H9 (cell line): ENCODE measurements at regions not wholly inside any gene's neighbourhood (a gene's known extent, or its start where the extent isn't known, plus 50 kb on each side); places are given as distances from the start of the nearest gene placed in this dataset.

Experiments
- DNase-seq: peaks from one replicate; pipeline ENCODE4 v3.0.0-alpha.2; 2017
- H2AFZ ChIP-seq: one replicate; pipeline ENCODE4 v1.6.1; 2013; ENCODE audit warnings: mild to moderate bottlenecking, low read length, control low read depth, moderate library complexity
- H2AK5ac ChIP-seq: 2 replicates; pipeline ENCODE4 v1.6.1; 2013; ENCODE audit warnings: low read length, control low read depth, mixed read lengths; ENCODE audit not compliant: insufficient read length
- H2BK120ac ChIP-seq: one replicate; pipeline ENCODE4 v1.6.1; 2013; ENCODE audit warnings: low read depth, mild to moderate bottlenecking, low read length, control low read depth, inconsistent platforms; ENCODE audit not compliant: poor library complexity, severe bottlenecking
- H2BK12ac ChIP-seq: 2 replicates; pipeline ENCODE4 v1.6.1; 2013; ENCODE audit warnings: low read length, control low read depth, mixed read lengths, low read depth; ENCODE audit not compliant: insufficient read length
- H2BK15ac ChIP-seq: 2 replicates; pipeline ENCODE4 v1.6.1; 2013; ENCODE audit warnings: low read depth, low read length, control low read depth
- H2BK20ac ChIP-seq: one replicate; pipeline ENCODE4 v1.6.1; 2013; ENCODE audit warnings: low read depth, mild to moderate bottlenecking, low read length, control low read depth, inconsistent platforms; ENCODE audit not compliant: poor library complexity, severe bottlenecking
- H2BK5ac ChIP-seq: 2 replicates; pipeline ENCODE4 v1.6.1; 2013; ENCODE audit warnings: low read length, control low read depth, mixed read lengths; ENCODE audit not compliant: insufficient read length
- H3K14ac ChIP-seq: 2 replicates; pipeline ENCODE4 v1.6.1; 2013; ENCODE audit warnings: low read length, control low read depth; ENCODE audit not compliant: insufficient read depth
- H3K18ac ChIP-seq: 2 replicates; pipeline ENCODE4 v1.6.1; 2013; ENCODE audit warnings: low read depth, mild to moderate bottlenecking, mixed read lengths, low read length, control low read depth; ENCODE audit not compliant: insufficient read length
- H3K23ac ChIP-seq: 2 replicates; pipeline ENCODE4 v1.6.1; 2013; ENCODE audit warnings: low read length, control low read depth, mixed read lengths, low read depth; ENCODE audit not compliant: insufficient read length
- H3K23me2 ChIP-seq: 2 replicates; pipeline ENCODE4 v1.6.1; 2013; ENCODE audit warnings: low read depth, mild to moderate bottlenecking, mixed read lengths, low read length, control low read depth; ENCODE audit not compliant: insufficient read length, poor library complexity, severe bottlenecking
- H3K27ac ChIP-seq: 2 replicates; pipeline ENCODE4 v1.5.1; 2013; ENCODE audit warnings: low read length, control low read depth, mixed read lengths, low read depth; ENCODE audit not compliant: insufficient read length
- H3K27me3 ChIP-seq: 2 replicates; pipeline ENCODE4 v1.6.1; 2013; ENCODE audit warnings: low read length, control low read depth, inconsistent platforms; ENCODE audit not compliant: insufficient read depth
- H3K4ac ChIP-seq: 2 replicates; pipeline ENCODE4 v1.6.1; 2013; ENCODE audit warnings: low read depth, mild to moderate bottlenecking, control low read depth, inconsistent platforms, low read length, moderate library complexity
- H3K4me1 ChIP-seq: 2 replicates; pipeline ENCODE4 v1.6.1; 2013; ENCODE audit warnings: low read length, control low read depth, inconsistent platforms; ENCODE audit not compliant: insufficient read depth
- H3K4me2 ChIP-seq: 2 replicates; pipeline ENCODE4 v1.6.1; 2013; ENCODE audit warnings: low read length, control low read depth, mixed read lengths; ENCODE audit not compliant: insufficient read length, insufficient read depth
- H3K56ac ChIP-seq: 2 replicates; pipeline ENCODE4 v1.6.1; 2013; ENCODE audit warnings: low read depth, mild to moderate bottlenecking, mixed read lengths, low read length, control low read depth; ENCODE audit not compliant: insufficient read length
- H3K79me1 ChIP-seq: 2 replicates; pipeline ENCODE4 v1.6.1; 2013; ENCODE audit warnings: low read depth, mild to moderate bottlenecking, moderate library complexity, low read length, control low read depth, inconsistent platforms; ENCODE audit not compliant: insufficient read depth, poor library complexity, severe bottlenecking
- H3K79me2 ChIP-seq: 2 replicates; pipeline ENCODE4 v1.6.1; 2013; ENCODE audit warnings: low read length, control low read depth, inconsistent platforms; ENCODE audit not compliant: insufficient read depth
- H3K9ac ChIP-seq: 2 replicates; pipeline ENCODE4 v1.6.1; 2013; ENCODE audit warnings: low read length, control low read depth, mixed read lengths; ENCODE audit not compliant: insufficient read length; ENCODE audit errors: extremely low read depth
- H3K9me3 ChIP-seq: one replicate; pipeline ENCODE4 v1.6.1; 2013; ENCODE audit warnings: low read depth, low read length, inconsistent platforms; ENCODE audit not compliant: control insufficient read depth
- H3T11ph ChIP-seq: one replicate; pipeline ENCODE4 v1.6.1; 2013; ENCODE audit warnings: mild to moderate bottlenecking, low read length, control low read depth, inconsistent platforms
- H4K20me1 ChIP-seq: one replicate; pipeline ENCODE4 v1.6.1; 2013; ENCODE audit not compliant: control insufficient read depth, insufficient read length, insufficient read depth
- H4K5ac ChIP-seq: 2 replicates; pipeline ENCODE4 v1.6.1; 2013; ENCODE audit warnings: low read depth, mild to moderate bottlenecking, mixed read lengths, low read length, control low read depth; ENCODE audit not compliant: insufficient read length
- H4K8ac ChIP-seq: replicated peaks from 2 replicates; pipeline ENCODE4 v1.6.1; 2013; ENCODE audit warnings: low read length, control low read depth, mixed read lengths, low read depth; ENCODE audit not compliant: insufficient read length
- H4K91ac ChIP-seq: 2 replicates; pipeline ENCODE4 v1.6.1; 2013; ENCODE audit warnings: low read depth, mild to moderate bottlenecking, moderate library complexity, mixed read lengths, low read length, control low read depth; ENCODE audit not compliant: insufficient read length
- H3K27ac Mint-ChIP-seq, 3 experiments: 2 replicates in 2 of 3; 3 replicates in 1 of 3; pipeline ENCODE4 v1.8.0; 2020 to 2021; ENCODE audit warnings: mixed read lengths in 3 of 3, mild to moderate bottlenecking in 1 of 3, moderate library complexity in 1 of 3
- H3K27me3 Mint-ChIP-seq: 2 replicates; pipeline ENCODE4 v1.8.0; 2021; ENCODE audit warnings: low read depth, mild to moderate bottlenecking, moderate library complexity, mixed read lengths
- H3K36me3 Mint-ChIP-seq, 3 experiments: 2 replicates in 2 of 3; 3 replicates in 1 of 3; pipeline ENCODE4 v1.8.0; 2020 to 2021; ENCODE audit warnings: low read depth in 3 of 3, mixed read lengths in 3 of 3; ENCODE audit not compliant: insufficient read depth in 1 of 3
- H3K4me1 Mint-ChIP-seq, 2 experiments: 2 replicates each; pipeline ENCODE4 v1.8.0; 2020; ENCODE audit warnings: mixed read lengths in 2 of 2
- H3K4me3 Mint-ChIP-seq, 2 experiments: 2 replicates in 1 of 2; 3 replicates in 1 of 2; pipeline ENCODE4 v1.8.0; 2020 to 2021; ENCODE audit warnings: mild to moderate bottlenecking in 2 of 2, mixed read lengths in 2 of 2, moderate library complexity in 1 of 2
- H3K9me3 Mint-ChIP-seq, 2 experiments: 2 replicates in 1 of 2; 3 replicates in 1 of 2; pipeline ENCODE4 v1.8.0; 2020; ENCODE audit warnings: mild to moderate bottlenecking in 2 of 2, mixed read lengths in 2 of 2, moderate library complexity in 1 of 2
- WGBS: extraction: QIAGEN DNeasy Blood & Tissue Kit; methylation state at CpG from one replicate; pipeline ENCODE4 v1.1.7; 2013; ENCODE audit warnings: missing lambda C conversion rate, low lambda C conversion rate, mixed read lengths; ENCODE audit not compliant: insufficient read length; ENCODE audit errors: extremely low coverage; 5-methylcytosine and 5-hydroxymethylcytosine counted together
- TF ChIP-seq, protein P1 (sequence below): fragments of 200-600 bp; sonication (generic); conservative IDR thresholded peaks from 3 replicates; pipeline ENCODE4 v1.8.0; 2021; ENCODE audit warnings: antibody characterized with exemption, mild to moderate bottlenecking

DNA sequence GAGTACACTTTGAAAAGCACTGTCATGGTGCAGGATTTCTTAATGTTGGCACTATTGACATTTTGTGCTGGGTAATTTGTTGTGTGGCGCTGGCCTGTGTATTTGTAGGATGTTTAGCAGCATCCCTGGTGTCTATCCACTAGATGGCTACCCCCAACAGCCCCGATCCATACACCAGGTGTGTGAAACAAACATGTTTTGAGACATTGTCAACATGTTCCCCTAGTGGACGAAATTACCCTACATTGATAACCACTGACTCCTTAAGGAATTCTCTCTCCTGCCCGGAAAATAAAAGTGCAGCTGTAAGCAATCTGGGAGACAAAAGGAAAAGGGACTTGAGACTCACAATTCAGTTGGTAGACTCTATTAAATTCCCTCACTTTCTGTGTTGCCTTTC lies 52.6 kb upstream of the TMEM200A start:
- H4K8ac ChIP-seq = no peak overlapping the region
- no peaks in the 10 kb centered on the region for H3K23me2 ChIP-seq
- no peaks in the 10 kb centered on the region for H3K9me3 ChIP-seq
- no peak overlapping the region for H3K4ac ChIP-seq
- H3K14ac ChIP-seq = no peak overlapping the region
- H2BK5ac ChIP-seq = no peak overlapping the region
- no peak overlapping the region for H4K91ac ChIP-seq
- no peak overlapping the region for H2BK20ac ChIP-seq
- no peak overlapping the region for H2BK15ac ChIP-seq
- H4K20me1 ChIP-seq = no peaks in the 10 kb centered on the region
- no peak overlapping the region for H3K18ac ChIP-seq
- Mint-ChIP-seq H3K9me3 (no peaks in the 10 kb centered on the region), H3K4me1 (no peaks in the 10 kb centered on the region), H3K27me3 (no peaks in the 10 kb centered on the region), H3K36me3 (no peaks in the 10 kb centered on the region), H3K27ac (peak overlapping the region in 2 of 3 experiments; percentile 21 to 23; a peak in 1 of 7 replicates), H3K4me3 (no peak overlapping the region)
- TF ChIP-seq, protein P1, sequence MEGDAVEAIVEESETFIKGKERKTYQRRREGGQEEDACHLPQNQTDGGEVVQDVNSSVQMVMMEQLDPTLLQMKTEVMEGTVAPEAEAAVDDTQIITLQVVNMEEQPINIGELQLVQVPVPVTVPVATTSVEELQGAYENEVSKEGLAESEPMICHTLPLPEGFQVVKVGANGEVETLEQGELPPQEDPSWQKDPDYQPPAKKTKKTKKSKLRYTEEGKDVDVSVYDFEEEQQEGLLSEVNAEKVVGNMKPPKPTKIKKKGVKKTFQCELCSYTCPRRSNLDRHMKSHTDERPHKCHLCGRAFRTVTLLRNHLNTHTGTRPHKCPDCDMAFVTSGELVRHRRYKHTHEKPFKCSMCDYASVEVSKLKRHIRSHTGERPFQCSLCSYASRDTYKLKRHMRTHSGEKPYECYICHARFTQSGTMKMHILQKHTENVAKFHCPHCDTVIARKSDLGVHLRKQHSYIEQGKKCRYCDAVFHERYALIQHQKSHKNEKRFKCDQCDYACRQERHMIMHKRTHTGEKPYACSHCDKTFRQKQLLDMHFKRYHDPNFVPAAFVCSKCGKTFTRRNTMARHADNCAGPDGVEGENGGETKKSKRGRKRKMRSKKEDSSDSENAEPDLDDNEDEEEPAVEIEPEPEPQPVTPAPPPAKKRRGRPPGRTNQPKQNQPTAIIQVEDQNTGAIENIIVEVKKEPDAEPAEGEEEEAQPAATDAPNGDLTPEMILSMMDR = peak; percentile 53
- H2AFZ ChIP-seq = no peak overlapping the region
- no CpG with 5 or more reads among the region's 4 CpGs for WGBS
- no peaks in the 10 kb centered on the region for H3K4me1 ChIP-seq
- no peaks in the 10 kb centered on the region for H3K27me3 ChIP-seq
- H3K56ac ChIP-seq = no peak overlapping the region
- no peak overlapping the region for H3K4me2 ChIP-seq
- H2BK120ac ChIP-seq = no peak overlapping the region
- no peaks in the 10 kb centered on the region for H3K79me1 ChIP-seq
- H3K9ac ChIP-seq = no peak overlapping the region
- H3K79me2 ChIP-seq = no peaks in the 10 kb centered on the region
- no peak overlapping the region for H3K23ac ChIP-seq
- H4K5ac ChIP-seq = no peak overlapping the region
- no peak for DNase-seq
- H2AK5ac ChIP-seq = no peak overlapping the region
- H3T11ph ChIP-seq = no peak overlapping the region
- no peak overlapping the region for H3K27ac ChIP-seq
- H2BK12ac ChIP-seq = no peak overlapping the region
